Karpas-422 (cell line): ENCODE measurements at regions not wholly inside any gene's neighbourhood (a gene's known extent, or its start where the extent isn't known, plus 50 kb on each side); places are given as distances from the start of the nearest gene placed in this dataset.

Source experiments
- DNase-seq: peaks from one replicate; pipeline ENCODE4 v3.0.0-alpha.2; 2015
- H2AFZ ChIP-seq: fragments of 200-600 bp; sonication (generic); 2 replicates; pipeline ENCODE4 v1.6.1; 2014; ENCODE audit warnings: antibody characterized with exemption, low read length, mixed read lengths
- H3K27ac ChIP-seq: fragments of 200-600 bp; sonication (generic); 2 replicates; pipeline ENCODE4 v1.5.1; 2014; ENCODE audit warnings: mild to moderate bottlenecking, low read length, moderate library complexity
- H3K27me3 ChIP-seq: fragments of 200-600 bp; sonication (generic); 2 replicates; pipeline ENCODE4 v1.6.1; 2014; ENCODE audit warnings: low read length, mixed read lengths
- H3K36me3 ChIP-seq: fragments of 200-600 bp; sonication (generic); 2 replicates; pipeline ENCODE4 v1.6.1; 2014; ENCODE audit warnings: low read length, mixed read lengths; ENCODE audit not compliant: insufficient read depth
- H3K4me1 ChIP-seq: fragments of 200-600 bp; sonication (generic); 2 replicates; pipeline ENCODE4 v1.6.1; 2014; ENCODE audit warnings: mild to moderate bottlenecking, low read length, mixed read lengths
- H3K4me2 ChIP-seq: fragments of 200-600 bp; sonication (generic); 2 replicates; pipeline ENCODE4 v1.6.1; 2014; ENCODE audit warnings: low read length, low read depth, mild to moderate bottlenecking; ENCODE audit not compliant: poor library complexity, severe bottlenecking
- H3K4me3 ChIP-seq: fragments of 200-600 bp; sonication (generic); 2 replicates; pipeline ENCODE4 v1.5.1; 2014; ENCODE audit warnings: mild to moderate bottlenecking, antibody characterized with exemption, low read length, mixed read lengths
- H3K79me2 ChIP-seq: fragments of 200-600 bp; sonication (generic); 2 replicates; pipeline ENCODE4 v1.6.1; 2014; ENCODE audit warnings: mild to moderate bottlenecking, low read length, mixed read lengths
- H3K9ac ChIP-seq: fragments of 200-600 bp; sonication (generic); 2 replicates; pipeline ENCODE4 v1.6.0; 2014; ENCODE audit warnings: low read length
- H3K9me2 ChIP-seq: fragments of 200-600 bp; sonication (generic), shearing (Covaris generic); replicated peaks from 2 replicates; pipeline ENCODE4 v1.6.0; 2014; ENCODE audit warnings: mild to moderate bottlenecking, low read length, moderate library complexity; ENCODE audit not compliant: insufficient read depth
- H3K9me3 ChIP-seq: fragments of 300-700, 200-600 bp; sonication (generic); 2 replicates; pipeline ENCODE4 v1.6.1; 2014; ENCODE audit warnings: low read length, mixed read lengths
- H4K20me1 ChIP-seq: fragments of 200-600 bp; sonication (generic); 2 replicates; pipeline ENCODE4 v1.6.1; 2014; ENCODE audit warnings: mild to moderate bottlenecking, antibody characterized with exemption, low read length, low read depth; ENCODE audit not compliant: insufficient read depth

DNA sequence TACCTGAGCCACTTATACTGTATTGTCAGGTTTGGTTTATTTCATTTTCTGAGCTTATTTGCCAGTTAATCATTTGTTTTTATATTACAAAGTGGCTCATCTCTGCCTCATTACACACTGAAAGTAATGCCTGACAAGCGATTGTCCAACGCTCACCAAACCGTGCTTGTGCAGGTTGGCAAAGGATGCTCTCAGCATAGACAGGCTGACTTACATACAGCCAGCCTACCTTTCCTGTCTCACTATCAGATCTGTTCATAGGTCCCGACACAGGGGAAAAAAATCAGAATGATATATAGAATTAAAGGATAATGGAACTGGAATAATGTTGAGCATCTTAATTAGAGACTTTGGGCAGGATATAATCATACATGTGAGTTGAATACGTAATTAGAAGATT is 739.7 kb upstream of the RIOK2 start:
- Histone ChIP-seq H3K36me3 (no peaks in the 10 kb centered on the region), H3K9me3 (no peaks in the 10 kb centered on the region), H2AFZ (no peak overlapping the region), H3K4me1 (no peaks in the 10 kb centered on the region), H4K20me1 (no peaks in the 10 kb centered on the region), H3K79me2 (no peaks in the 10 kb centered on the region), H3K27me3 (no peaks in the 10 kb centered on the region), H3K9ac (no peak overlapping the region), H3K27ac (no peak overlapping the region), H3K4me3 (no peak overlapping the region), H3K9me2 (no peaks in the 10 kb centered on the region), H3K4me2 (no peak overlapping the region)
- no peak for DNase-seq

DNA sequence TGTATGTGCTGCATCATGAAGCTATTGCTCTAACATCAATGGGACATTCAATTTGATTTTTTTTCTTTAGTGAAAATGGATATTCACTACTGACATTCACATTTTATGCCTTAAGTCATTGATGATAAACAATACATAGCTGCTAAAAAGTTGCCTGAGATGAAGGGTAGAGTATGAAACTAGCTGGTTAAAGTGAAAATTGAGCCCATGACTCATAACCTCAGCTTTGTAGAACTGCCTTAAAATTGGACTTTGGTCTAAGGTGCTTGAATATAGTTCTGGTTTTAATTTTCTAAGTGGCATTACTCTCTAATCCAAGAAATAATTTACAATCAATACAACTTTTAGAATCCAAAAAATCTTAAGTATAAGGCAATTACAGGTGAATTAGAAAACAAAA is 740.4 kb upstream of the RIOK2 start:
- Histone ChIP-seq H3K9ac (no peak overlapping the region), H3K79me2 (no peaks in the 10 kb centered on the region), H3K27me3 (no peaks in the 10 kb centered on the region), H3K9me3 (no peaks in the 10 kb centered on the region), H3K36me3 (no peaks in the 10 kb centered on the region), H2AFZ (no peak overlapping the region), H4K20me1 (no peaks in the 10 kb centered on the region), H3K27ac (no peak overlapping the region), H3K9me2 (no peaks in the 10 kb centered on the region), H3K4me1 (no peaks in the 10 kb centered on the region), H3K4me3 (no peak overlapping the region), H3K4me2 (no peak overlapping the region)
- DNase-seq, result no peak

DNA sequence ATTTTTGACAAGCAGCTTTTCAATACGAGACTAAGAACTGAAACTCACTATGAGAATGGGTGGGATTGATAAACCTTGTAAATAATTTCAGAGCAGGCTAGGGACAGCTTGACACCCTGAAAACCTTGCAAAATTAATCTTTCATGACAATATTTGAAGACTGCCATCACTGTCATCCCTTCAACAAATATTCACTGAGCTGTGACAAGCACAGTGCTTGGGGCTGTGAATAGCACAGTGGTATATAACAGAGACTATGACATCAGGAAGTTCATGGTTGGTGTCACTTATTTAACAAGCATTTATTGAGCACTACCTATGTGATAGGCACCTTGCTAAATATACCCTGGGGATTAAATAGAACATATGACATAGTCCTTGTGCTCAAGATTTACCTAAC is 741.0 kb upstream of the RIOK2 start:
- H3K4me3 ChIP-seq, result no peak overlapping the region
- H3K4me1 ChIP-seq, result no peaks in the 10 kb centered on the region
- H3K9me3 ChIP-seq, result no peaks in the 10 kb centered on the region
- no peaks in the 10 kb centered on the region for H3K36me3 ChIP-seq
- H4K20me1 ChIP-seq, result no peaks in the 10 kb centered on the region
- no peaks in the 10 kb centered on the region for H3K9me2 ChIP-seq
- H2AFZ ChIP-seq, result no peak overlapping the region
- H3K27ac ChIP-seq, result no peak overlapping the region
- H3K27me3 ChIP-seq, result no peaks in the 10 kb centered on the region
- DNase-seq, result no peak
- H3K9ac ChIP-seq, result no peak overlapping the region
- no peak overlapping the region for H3K4me2 ChIP-seq
- no peaks in the 10 kb centered on the region for H3K79me2 ChIP-seq

DNA sequence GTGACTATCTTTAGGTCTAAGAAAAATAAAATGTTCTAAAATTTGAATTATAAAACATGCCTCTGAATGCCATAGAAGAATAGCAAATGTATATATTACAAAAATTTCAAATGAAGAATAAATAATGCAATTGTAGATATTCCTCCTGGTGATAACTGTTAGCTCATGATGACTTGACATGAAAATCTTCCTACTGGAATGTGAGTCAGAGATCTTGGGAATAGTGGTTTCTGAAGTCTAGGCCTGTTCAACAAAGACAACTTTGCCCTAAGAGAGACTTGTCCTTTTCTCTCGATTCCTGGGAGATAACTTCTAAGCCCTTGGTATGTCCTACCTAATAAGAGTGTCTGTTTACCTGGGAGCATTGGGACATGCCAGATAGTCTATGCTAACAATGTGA is 746.3 kb upstream of the RIOK2 start:
- Histone ChIP-seq H3K36me3 (no peaks in the 10 kb centered on the region), H3K79me2 (no peaks in the 10 kb centered on the region), H3K9me2 (no peaks in the 10 kb centered on the region), H3K27ac (no peak overlapping the region), H4K20me1 (no peaks in the 10 kb centered on the region), H2AFZ (no peak overlapping the region), H3K27me3 (no peaks in the 10 kb centered on the region), H3K4me1 (no peaks in the 10 kb centered on the region), H3K9me3 (no peaks in the 10 kb centered on the region), H3K4me3 (no peak overlapping the region), H3K4me2 (no peak overlapping the region), H3K9ac (no peak overlapping the region)
- DNase-seq, result no peak

DNA sequence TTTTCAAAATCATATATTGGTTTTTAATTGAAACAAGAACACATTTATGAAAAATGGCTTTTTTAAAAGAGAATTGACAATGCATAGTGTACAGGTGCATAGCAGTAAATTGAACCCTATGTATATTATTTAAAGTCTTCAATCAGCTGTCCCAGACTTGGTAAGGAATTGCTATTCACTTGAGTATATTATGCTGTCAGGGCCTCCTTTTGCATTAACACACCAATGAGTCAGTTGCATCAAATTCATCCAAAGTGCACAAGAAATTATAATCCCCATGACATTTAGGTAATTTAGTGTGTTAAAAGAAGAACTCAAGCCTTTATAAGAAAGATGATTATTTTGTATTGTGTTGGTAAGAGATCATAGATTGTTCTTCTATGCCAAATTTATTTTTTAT is 748.8 kb upstream of the RIOK2 start:
- H3K4me2 ChIP-seq, result no peak overlapping the region
- H4K20me1 ChIP-seq, result no peaks in the 10 kb centered on the region
- H3K79me2 ChIP-seq, result no peaks in the 10 kb centered on the region
- no peak overlapping the region for H2AFZ ChIP-seq
- H3K4me1 ChIP-seq, result no peaks in the 10 kb centered on the region
- H3K9me3 ChIP-seq, result no peaks in the 10 kb centered on the region
- H3K9me2 ChIP-seq, result no peaks in the 10 kb centered on the region
- DNase-seq, result no peak
- no peak overlapping the region for H3K9ac ChIP-seq
- no peak overlapping the region for H3K4me3 ChIP-seq
- H3K36me3 ChIP-seq, result no peaks in the 10 kb centered on the region
- H3K27me3 ChIP-seq, result no peaks in the 10 kb centered on the region
- H3K27ac ChIP-seq, result no peak overlapping the region

DNA sequence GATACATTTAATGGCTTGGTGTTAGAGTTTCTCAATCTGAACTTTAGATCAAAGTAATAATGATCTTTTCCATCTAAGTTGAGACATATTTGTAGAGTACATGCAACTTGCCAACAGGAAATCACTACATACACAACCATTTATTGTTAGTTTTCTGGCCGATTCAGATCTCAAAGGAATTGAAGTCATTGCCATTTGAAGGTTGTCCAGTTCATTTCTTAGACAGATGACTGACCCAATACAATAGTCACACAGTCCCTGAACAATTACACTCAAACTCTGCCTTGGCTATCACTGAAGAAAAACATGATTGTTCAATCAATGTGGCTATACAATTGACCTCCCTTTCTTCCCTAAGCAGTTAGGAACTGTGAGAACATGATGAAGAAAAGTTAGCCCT is 753.2 kb upstream of the RIOK2 start:
- no peak overlapping the region for H3K4me2 ChIP-seq
- H3K4me3 ChIP-seq, result no peak overlapping the region
- no peaks in the 10 kb centered on the region for H3K9me3 ChIP-seq
- H3K27me3 ChIP-seq, result no peaks in the 10 kb centered on the region
- no peak overlapping the region for H2AFZ ChIP-seq
- no peaks in the 10 kb centered on the region for H4K20me1 ChIP-seq
- no peak for DNase-seq
- no peaks in the 10 kb centered on the region for H3K36me3 ChIP-seq
- H3K9ac ChIP-seq, result no peak overlapping the region
- no peaks in the 10 kb centered on the region for H3K4me1 ChIP-seq
- H3K79me2 ChIP-seq, result no peaks in the 10 kb centered on the region
- no peaks in the 10 kb centered on the region for H3K9me2 ChIP-seq
- no peak overlapping the region for H3K27ac ChIP-seq

DNA sequence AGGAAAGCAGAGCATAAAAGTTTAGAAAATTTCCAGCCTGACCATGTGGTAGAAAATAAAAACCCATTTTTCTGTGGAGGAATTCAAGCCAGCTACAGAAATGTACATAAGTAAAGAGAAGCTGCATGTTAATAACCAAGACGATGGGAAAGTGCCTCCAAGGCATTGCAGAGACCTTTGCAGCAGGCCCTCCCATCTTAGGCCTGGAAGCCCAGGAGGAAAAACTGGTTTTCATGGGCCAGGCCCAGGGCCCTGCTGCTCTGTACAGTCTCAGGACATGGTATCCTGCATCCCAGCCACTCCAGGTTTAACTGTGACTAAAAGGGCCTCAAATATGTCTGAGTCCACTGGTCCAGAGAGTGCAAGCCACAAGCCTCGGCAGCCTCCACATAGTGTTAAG is 754.8 kb upstream of the RIOK2 start:
- Histone ChIP-seq H3K4me1 (no peaks in the 10 kb centered on the region), H3K79me2 (no peaks in the 10 kb centered on the region), H4K20me1 (no peaks in the 10 kb centered on the region), H3K4me2 (no peak overlapping the region), H3K36me3 (no peaks in the 10 kb centered on the region), H3K27me3 (no peaks in the 10 kb centered on the region), H3K9me2 (no peaks in the 10 kb centered on the region), H2AFZ (no peak overlapping the region), H3K9ac (no peak overlapping the region), H3K27ac (no peak overlapping the region), H3K9me3 (peaks cover under 1% of the 10 kb centered on the region; the same call in 1 of the 2 replicates), H3K4me3 (no peak overlapping the region)
- no peak for DNase-seq

DNA sequence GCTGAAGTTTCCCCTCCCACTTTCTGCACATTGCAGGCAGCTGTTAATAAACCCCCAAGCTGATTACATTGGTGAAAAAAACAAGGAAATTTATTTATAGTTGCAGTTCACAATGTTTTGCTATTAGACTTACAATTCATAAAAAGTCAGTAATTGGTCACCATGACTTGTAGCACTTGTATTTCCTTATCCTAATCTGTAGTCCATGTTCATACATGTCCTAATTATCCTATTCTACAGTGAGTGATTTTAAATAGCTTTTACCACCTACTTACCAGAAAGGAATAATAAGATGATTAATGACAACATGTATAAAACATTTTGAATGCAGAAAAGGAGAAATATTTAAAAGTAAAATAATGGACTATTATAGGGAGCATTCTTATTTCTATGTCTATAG is 760.0 kb upstream of the RIOK2 start:
- no peak overlapping the region for H3K4me3 ChIP-seq
- H3K79me2 ChIP-seq, result no peaks in the 10 kb centered on the region
- no peaks in the 10 kb centered on the region for H3K27me3 ChIP-seq
- H2AFZ ChIP-seq, result no peak overlapping the region
- H3K4me1 ChIP-seq, result no peaks in the 10 kb centered on the region
- H3K9me2 ChIP-seq, result no peaks in the 10 kb centered on the region
- no peak overlapping the region for H3K4me2 ChIP-seq
- no peaks in the 10 kb centered on the region for H4K20me1 ChIP-seq
- DNase-seq, result no peak
- H3K36me3 ChIP-seq, result no peaks in the 10 kb centered on the region
- H3K27ac ChIP-seq, result no peak overlapping the region
- H3K9me3 ChIP-seq, result peaks cover 3% of the 10 kb centered on the region; the same call in 1 of the 2 replicates
- no peak overlapping the region for H3K9ac ChIP-seq

DNA sequence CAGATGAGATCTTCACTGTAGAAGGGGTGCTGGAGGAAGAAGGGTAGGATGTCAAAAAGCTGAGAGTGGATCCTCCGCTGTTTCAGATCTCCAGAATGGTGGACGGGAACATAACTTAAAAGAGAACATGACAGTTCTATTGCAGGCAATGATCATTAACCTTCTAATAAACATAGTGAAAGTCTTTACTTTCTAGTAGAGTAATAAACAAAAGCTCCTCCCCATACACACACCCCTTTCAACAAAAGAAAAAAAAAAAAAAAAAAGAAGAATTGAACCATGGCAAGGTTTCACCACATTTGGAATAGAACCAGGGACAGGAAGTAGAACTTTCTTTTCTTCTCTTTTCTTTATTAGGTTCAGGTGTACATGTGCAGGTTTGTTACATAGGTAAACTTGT is 768.1 kb upstream of the RIOK2 start:
- Histone ChIP-seq H3K27ac (no peak overlapping the region), H3K4me2 (no peak overlapping the region), H2AFZ (no peak overlapping the region), H3K9me2 (no peaks in the 10 kb centered on the region), H3K9ac (no peak overlapping the region), H3K4me3 (no peak overlapping the region), H3K36me3 (no peaks in the 10 kb centered on the region), H3K79me2 (no peaks in the 10 kb centered on the region), H3K27me3 (no peaks in the 10 kb centered on the region), H3K9me3 (no peaks in the 10 kb centered on the region), H3K4me1 (no peaks in the 10 kb centered on the region), H4K20me1 (no peaks in the 10 kb centered on the region)
- DNase-seq, result no peak
